Neural cell (in vitro differentiated cells): ENCODE measurements at regions not wholly inside any gene's neighbourhood (a gene's known extent, or its start where the extent isn't known, plus 50 kb on each side); places are given as distances from the start of the nearest gene placed in this dataset.

Source experiments
- EP300 ChIP-seq: fragments of 450-650 bp; conservative IDR thresholded peaks from 2 replicates; pipeline ENCODE4 v1.6.1; 2014; ENCODE audit warnings: antibody characterized with exemption, mild to moderate bottlenecking, moderate library complexity; ENCODE audit not compliant: poor library complexity, severe bottlenecking
- EZH2 ChIP-seq: fragments of 200-600, 300-800 bp; shearing (Covaris generic), sonication (generic); IDR thresholded peaks from 2 replicates; pipeline ENCODE4 v1.6.1; 2014; ENCODE audit warnings: antibody characterized with exemption, low read length, borderline replicate concordance, mild to moderate bottlenecking; ENCODE audit not compliant: insufficient read depth, poor library complexity, severe bottlenecking
- POLR2AphosphoS5 ChIP-seq: IDR thresholded peaks from 2 replicates; pipeline ENCODE4 v1.6.1; 2012
- RAD21 ChIP-seq: fragments of 450-650 bp; conservative IDR thresholded peaks from 2 replicates; pipeline ENCODE4 v1.6.1; 2014; ENCODE audit warnings: antibody characterized with exemption, mild to moderate bottlenecking, moderate library complexity
- SMC3 ChIP-seq: fragments of 450-650 bp; conservative IDR thresholded peaks from 2 replicates; pipeline ENCODE4 v1.6.1; 2014; ENCODE audit warnings: antibody characterized with exemption, mild to moderate bottlenecking, moderate library complexity; ENCODE audit not compliant: poor library complexity
- TF ChIP-seq, protein P1 (sequence below): fragments of 450-650 bp; IDR thresholded peaks from 2 replicates; pipeline ENCODE4 v1.5.1; 2014; ENCODE audit warnings: antibody characterized with exemption, mild to moderate bottlenecking, moderate library complexity; ENCODE audit not compliant: poor library complexity, severe bottlenecking

DNA sequence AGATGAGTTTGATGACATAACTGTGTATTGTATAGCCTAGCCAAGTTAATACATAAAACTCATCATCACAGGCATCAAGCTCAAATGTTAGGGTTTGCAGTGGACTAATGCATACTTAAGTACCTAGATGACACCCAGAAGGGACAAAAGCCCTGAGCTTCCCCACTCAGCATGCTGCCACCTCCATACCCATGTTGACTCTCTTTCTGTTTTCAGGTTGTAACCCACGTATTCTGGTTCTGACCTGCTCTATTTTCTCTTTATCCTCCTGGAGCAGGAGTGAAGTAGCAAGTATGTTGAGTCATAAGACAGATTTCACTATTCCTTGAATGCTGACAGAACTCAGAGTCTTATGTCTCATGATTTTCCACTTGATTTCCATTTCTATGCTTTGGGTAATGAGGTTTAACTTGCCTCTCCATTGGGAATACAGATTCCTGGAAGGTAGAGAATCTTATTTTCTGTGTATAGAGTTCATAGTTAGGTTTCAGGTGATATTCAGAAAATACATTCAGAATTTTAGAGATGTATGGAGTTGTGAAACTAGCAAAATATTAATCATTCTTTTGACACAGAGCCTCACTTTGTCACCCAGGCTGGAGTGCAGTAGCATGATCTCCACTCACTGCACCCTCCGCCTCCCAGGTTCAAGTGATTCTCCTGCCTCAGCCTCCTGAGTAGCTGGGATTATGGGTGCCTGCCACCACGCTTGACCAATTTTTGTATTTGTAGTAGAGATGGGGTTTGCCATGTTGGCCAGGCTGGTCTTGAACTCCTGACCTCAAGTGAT is 122.5 kb upstream of the KCNJ15 start:
- TF ChIP-seq, protein P1, sequence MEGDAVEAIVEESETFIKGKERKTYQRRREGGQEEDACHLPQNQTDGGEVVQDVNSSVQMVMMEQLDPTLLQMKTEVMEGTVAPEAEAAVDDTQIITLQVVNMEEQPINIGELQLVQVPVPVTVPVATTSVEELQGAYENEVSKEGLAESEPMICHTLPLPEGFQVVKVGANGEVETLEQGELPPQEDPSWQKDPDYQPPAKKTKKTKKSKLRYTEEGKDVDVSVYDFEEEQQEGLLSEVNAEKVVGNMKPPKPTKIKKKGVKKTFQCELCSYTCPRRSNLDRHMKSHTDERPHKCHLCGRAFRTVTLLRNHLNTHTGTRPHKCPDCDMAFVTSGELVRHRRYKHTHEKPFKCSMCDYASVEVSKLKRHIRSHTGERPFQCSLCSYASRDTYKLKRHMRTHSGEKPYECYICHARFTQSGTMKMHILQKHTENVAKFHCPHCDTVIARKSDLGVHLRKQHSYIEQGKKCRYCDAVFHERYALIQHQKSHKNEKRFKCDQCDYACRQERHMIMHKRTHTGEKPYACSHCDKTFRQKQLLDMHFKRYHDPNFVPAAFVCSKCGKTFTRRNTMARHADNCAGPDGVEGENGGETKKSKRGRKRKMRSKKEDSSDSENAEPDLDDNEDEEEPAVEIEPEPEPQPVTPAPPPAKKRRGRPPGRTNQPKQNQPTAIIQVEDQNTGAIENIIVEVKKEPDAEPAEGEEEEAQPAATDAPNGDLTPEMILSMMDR = no peak
- TF ChIP-seq EP300 (no peak), POLR2AphosphoS5 (no peak), RAD21 (no peak), EZH2 (no peak), SMC3 (no peak)
